GM23248 (cell line): ENCODE measurements at regions not wholly inside any gene's neighbourhood (a gene's known extent, or its start where the extent isn't known, plus 50 kb on each side); places are given as distances from the start of the nearest gene placed in this dataset.

Experiments
- DNase-seq: peaks from one replicate; pipeline ENCODE4 v3.0.0-alpha.2; 2015
- H2AFZ ChIP-seq: fragments of 200-600 bp; sonication (generic); 2 replicates; pipeline ENCODE4 v1.6.1; 2016; ENCODE audit warnings: antibody characterized with exemption
- H3F3A ChIP-seq: fragments of 200-600 bp; sonication (generic); 2 replicates; pipeline ENCODE4 v1.6.1; 2016; ENCODE audit warnings: mild to moderate bottlenecking, antibody characterized with exemption, mixed run types; ENCODE audit not compliant: insufficient read depth
- H3K27ac ChIP-seq: fragments of 200-600 bp; sonication (generic); 2 replicates; pipeline ENCODE4 v1.5.1; 2016; ENCODE audit warnings: mild to moderate bottlenecking
- H3K27me3 ChIP-seq: fragments of 200-600 bp; sonication (generic); replicated peaks from 2 replicates; pipeline ENCODE4 v1.6.1; 2016; ENCODE audit warnings: mild to moderate bottlenecking; ENCODE audit not compliant: insufficient read depth
- H3K36me3 ChIP-seq: fragments of 200-600 bp; sonication (generic); 2 replicates; pipeline ENCODE4 v1.6.1; 2016; ENCODE audit warnings: low read depth, mild to moderate bottlenecking
- H3K4me1 ChIP-seq: fragments of 200-600 bp; sonication (generic); 2 replicates; pipeline ENCODE4 v1.6.1; 2016; ENCODE audit warnings: mild to moderate bottlenecking; ENCODE audit not compliant: insufficient read depth
- H3K4me2 ChIP-seq: fragments of 200-600 bp; sonication (generic); one replicate; pipeline ENCODE4 v1.6.1; 2016; ENCODE audit warnings: mild to moderate bottlenecking; ENCODE audit not compliant: unreplicated experiment
- H3K4me3 ChIP-seq: fragments of 200-600 bp; sonication (generic); 2 replicates; pipeline ENCODE4 v1.5.1; 2016; ENCODE audit warnings: mild to moderate bottlenecking
- H3K79me2 ChIP-seq: fragments of 200-600 bp; sonication (generic); 2 replicates; pipeline ENCODE4 v1.6.1; 2016; ENCODE audit warnings: mild to moderate bottlenecking; ENCODE audit not compliant: insufficient read depth
- H3K9ac ChIP-seq: fragments of 200-600 bp; sonication (generic); 2 replicates; pipeline ENCODE4 v1.6.1; 2016; ENCODE audit warnings: mild to moderate bottlenecking
- H3K9me2 ChIP-seq: fragments of 200-600 bp; sonication (generic); 2 replicates; pipeline ENCODE4 v1.6.1; 2016; ENCODE audit warnings: mixed run types, mild to moderate bottlenecking, moderate library complexity; ENCODE audit not compliant: insufficient read depth
- H3K9me3 ChIP-seq: fragments of 200-600 bp; sonication (generic); one replicate; pipeline ENCODE4 v1.6.1; 2017; ENCODE audit warnings: low read depth
- H4K20me1 ChIP-seq: fragments of 200-600 bp; sonication (generic); 2 replicates; pipeline ENCODE4 v1.6.0; 2016; ENCODE audit not compliant: insufficient read depth
- EZH2 ChIP-seq: fragments of 200-600 bp; sonication (generic); IDR thresholded peaks from 2 replicates; pipeline ENCODE4 v1.6.1; 2018; ENCODE audit warnings: antibody characterized with exemption, mild to moderate bottlenecking; ENCODE audit not compliant: insufficient read depth, poor library complexity, severe bottlenecking
- EZH2phosphoT487 ChIP-seq: fragments of 200-600 bp; sonication (generic); IDR thresholded peaks from 2 replicates; pipeline ENCODE4 v1.6.1; 2018; ENCODE audit warnings: antibody characterized with exemption, moderate library complexity, mild to moderate bottlenecking, low read depth; ENCODE audit not compliant: insufficient read depth
- WGBS, 2 experiments: methylation state at CpG; one replicate each; pipeline ENCODE4 v1.1.6; 2015 to 2017; ENCODE audit warnings: low lambda C conversion rate in 2 of 2, low coverage in 1 of 2; ENCODE audit errors: missing lambda C conversion rate in 2 of 2; 5-methylcytosine and 5-hydroxymethylcytosine counted together
- in situ Hi-C: fragments of 300-500 bp; cut with MboI; formaldehyde crosslinking; loops from 2 replicates; pipeline ENCODE4 v1.15.0; 2020

GRCh38 chr7:22598318-22598920 is 98.4 kb upstream of the STEAP1B start:
- TF ChIP-seq EZH2phosphoT487: no peak
- TF ChIP-seq EZH2: no peak
- H3K4me1 ChIP-seq: peaks cover 20% of the 10 kb centered on the region
- H3K79me2 ChIP-seq: no peaks in the 10 kb centered on the region
- peak overlapping the region; percentile 25; the same call in 1 of the 2 replicates for H2AFZ ChIP-seq
- DNase-seq: no peak
- H3F3A ChIP-seq: peaks cover 14% of the 10 kb centered on the region
- H3K9ac ChIP-seq: 0 out of 2 replicates have a peak overlapping the region, but pooled peaks have one; percentile 16
- H3K27ac ChIP-seq: peak overlapping the region; percentile 45
- H3K27me3 ChIP-seq: no peaks in the 10 kb centered on the region
- H3K36me3 ChIP-seq: no peaks in the 10 kb centered on the region
- no peak overlapping the region for H3K4me3 ChIP-seq
- WGBS, 2 experiments: 82 to 83% methylated on average over 12 of the region's 12 CpGs
- no peaks in the 10 kb centered on the region for H4K20me1 ChIP-seq
- no peaks in the 10 kb centered on the region for H3K9me3 ChIP-seq
- in situ Hi-C loops: no loop called here
- peak overlapping the region; percentile 19 for H3K4me2 ChIP-seq
- no peaks in the 10 kb centered on the region for H3K9me2 ChIP-seq

GRCh38 chr7:22597844-22598243 is 97.9 kb upstream of the STEAP1B start:
- Histone ChIP-seq H3K4me3 (no peak overlapping the region), H4K20me1 (no peaks in the 10 kb centered on the region), H3K27me3 (no peaks in the 10 kb centered on the region), H3K9me3 (no peaks in the 10 kb centered on the region), H3K9ac (0 out of 2 replicates have a peak overlapping the region, but pooled peaks have one; percentile 16), H3K79me2 (no peaks in the 10 kb centered on the region), H3K4me1 (peaks cover 20% of the 10 kb centered on the region), H3K4me2 (peak overlapping the region; percentile 19), H2AFZ (peak overlapping the region; percentile 25; the same call in 1 of the 2 replicates), H3F3A (peaks cover 14% of the 10 kb centered on the region), H3K27ac (peak overlapping the region; percentile 45), H3K9me2 (no peaks in the 10 kb centered on the region), H3K36me3 (no peaks in the 10 kb centered on the region)
- in situ Hi-C loops: no loop called here
- peak; percentile 81; the same call in 1 of the 2 replicates for TF ChIP-seq EZH2phosphoT487
- no peak for TF ChIP-seq EZH2
- peak; percentile 88 for DNase-seq
- 9 to 13% methylated on average over 3 of the region's 3 CpGs for WGBS, 2 experiments

GRCh38 chr7:22596763-22597400 is 96.9 kb upstream of the STEAP1B start:
- no peak overlapping the region for H3K9ac ChIP-seq

DNA sequence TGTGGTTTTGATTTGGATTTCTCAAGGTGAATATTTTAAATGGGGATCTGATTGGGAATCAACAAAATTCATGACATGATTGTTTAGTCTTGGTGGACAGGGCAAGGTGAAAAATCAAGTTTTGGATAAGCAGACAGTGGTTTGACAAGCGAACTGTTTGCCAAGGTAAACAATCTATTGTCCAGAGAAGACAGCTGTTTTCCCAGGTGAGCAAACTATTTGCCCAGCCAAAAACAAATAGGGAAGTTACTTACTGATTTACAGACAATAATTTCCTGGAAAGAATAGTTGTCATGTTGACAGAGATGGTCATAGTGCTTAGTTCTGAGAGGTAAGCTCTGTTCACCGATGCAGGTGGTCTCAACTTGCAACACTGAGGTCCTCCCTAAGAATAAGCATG is 94.0 kb upstream of the STEAP1B start:
- Histone ChIP-seq H3K4me1 (peaks cover 8% of the 10 kb centered on the region), H3K9me2 (no peaks in the 10 kb centered on the region), H3F3A (peaks cover 14% of the 10 kb centered on the region), H3K9ac (no peak overlapping the region), H3K27ac (no peak overlapping the region), H3K36me3 (no peaks in the 10 kb centered on the region), H3K9me3 (no peaks in the 10 kb centered on the region), H3K4me3 (no peak overlapping the region), H3K79me2 (no peaks in the 10 kb centered on the region), H3K27me3 (no peaks in the 10 kb centered on the region), H4K20me1 (no peaks in the 10 kb centered on the region), H2AFZ (no peak overlapping the region), H3K4me2 (no peak overlapping the region)
- TF ChIP-seq EZH2phosphoT487 (no peak), EZH2 (no peak)
- in situ Hi-C loops: no loop called here
- no peak for DNase-seq
- WGBS, 2 experiments: 97 to 98% methylated on average over 2 of the region's 2 CpGs

More at GRCh38 chr7:22596763-22597400, 96.9 kb upstream of the STEAP1B start:
- 78 to 80% methylated on average over 5 of the region's 5 CpGs for WGBS, 2 experiments
- Histone ChIP-seq H2AFZ (no peak overlapping the region), H3K27ac (no peak overlapping the region), H3K4me3 (no peak overlapping the region), H3K9me3 (no peaks in the 10 kb centered on the region), H3F3A (peaks cover 14% of the 10 kb centered on the region), H3K27me3 (no peaks in the 10 kb centered on the region), H4K20me1 (no peaks in the 10 kb centered on the region), H3K4me1 (peaks cover 13% of the 10 kb centered on the region), H3K36me3 (no peaks in the 10 kb centered on the region), H3K4me2 (no peak overlapping the region), H3K9me2 (no peaks in the 10 kb centered on the region), H3K79me2 (no peaks in the 10 kb centered on the region)
- DNase-seq: no peak
- TF ChIP-seq EZH2 (no peak), EZH2phosphoT487 (no peak)
- in situ Hi-C loops: no loop called here
